Coronary artery (tissue), 2 donors: ENCODE measurements at regions not wholly inside any gene's neighbourhood (a gene's known extent, or its start where the extent isn't known, plus 50 kb on each side); places are given as distances from the start of the nearest gene placed in this dataset.
A peak's percentile ranks its signal among the peaks of the same experiment; 100 is the strongest.

Experiments
- DNase-seq: peaks from one replicate; pipeline ENCODE4 v3.0.0-alpha.2; 2017; ENCODE audit warnings: low spot score
- H3K27ac ChIP-seq, 2 donors: fragments of 200-600 bp; sonication (generic); one replicate each; pipeline ENCODE4 v1.5.1; 2016 to 2019
- H3K4me3 ChIP-seq: fragments of 200-600 bp; sonication (generic); 2 replicates; pipeline ENCODE4 v1.5.1; 2016; ENCODE audit warnings: mild to moderate bottlenecking, moderate library complexity
- CTCF ChIP-seq: fragments of 200-600 bp; sonication (generic); IDR thresholded peaks from one replicate; pipeline ENCODE4 v1.5.1; 2019; ENCODE audit warnings: antibody characterized with exemption

GRCh38 chr1:99579691-99580172 lies 66.2 kb upstream of the PALMD start:
- Histone ChIP-seq H3K4me3 (no peak overlapping the region), H3K27ac (no peak overlapping the region)
- no peak for DNase-seq
- TF ChIP-seq CTCF, result no peak

GRCh38 chr1:99580451-99580850 lies 65.5 kb upstream of the PALMD start:
- DNase-seq, result no peak
- Histone ChIP-seq H3K27ac (no peak overlapping the region), H3K4me3 (no peak overlapping the region)
- no peak for TF ChIP-seq CTCF

GRCh38 chr1:99587008-99587407 lies 58.9 kb upstream of the PALMD start:
- Histone ChIP-seq H3K27ac (no peak overlapping the region), H3K4me3 (no peak overlapping the region)
- no peak for DNase-seq
- TF ChIP-seq CTCF, result no peak

GRCh38 chr1:99589186-99589636 lies 56.7 kb upstream of the PALMD start:
- no peak for TF ChIP-seq CTCF
- DNase-seq, result no peak
- H3K27ac ChIP-seq, result no peak overlapping the region

GRCh38 chr1:99590578-99591209 lies 55.2 kb upstream of the PALMD start:
- no peak for TF ChIP-seq CTCF
- no peak for DNase-seq
- H3K27ac ChIP-seq, result peak overlapping the region in 1 of 2 donors; percentile 2
- no peak overlapping the region for H3K4me3 ChIP-seq

More at GRCh38 chr1:99589186-99589636, 56.7 kb upstream of the PALMD start:
- no peak overlapping the region for H3K4me3 ChIP-seq

- H3K27ac ChIP-seq, result no peak overlapping the region
- TF ChIP-seq CTCF, result no peak
- no peak overlapping the region for H3K4me3 ChIP-seq
- no peak for DNase-seq
These were observed 54.0 kb upstream of the PALMD start for GRCh38 chr1:99591886-99592285.

- DNase-seq, result no peak
- no peak overlapping the region for H3K4me3 ChIP-seq
- no peak for TF ChIP-seq CTCF
- H3K27ac ChIP-seq, result no peak overlapping the region
These were observed 51.7 kb upstream of the PALMD start for GRCh38 chr1:99594205-99594604.
